ENCODE measurements at regions not wholly inside any gene's neighbourhood (a gene's known extent, or its start where the extent isn't known, plus 50 kb on each side); places are given as distances from the start of the nearest gene placed in this dataset.

DNA sequence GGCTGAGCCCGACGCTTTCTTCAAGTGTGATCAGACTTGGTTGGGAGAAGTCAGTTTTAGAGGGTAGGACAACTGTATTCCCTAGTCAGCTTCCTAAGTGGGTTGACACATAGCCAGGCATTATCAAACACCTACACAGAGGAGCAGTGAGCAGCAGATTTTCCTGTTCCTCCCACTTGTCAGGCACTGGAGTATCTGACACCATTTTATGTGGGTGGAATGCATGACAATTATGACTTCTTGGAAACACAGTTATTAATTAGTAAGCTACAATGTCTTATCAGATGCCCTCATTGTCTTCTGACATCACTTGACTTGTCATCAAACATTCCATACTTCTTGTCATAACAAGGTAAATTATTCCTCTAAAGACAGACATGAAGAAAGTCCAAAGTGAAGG is 124.9 kb downstream of the IRX2 start:
- Histone ChIP-seq H3K23me2 (ENCODE audit: low read depth, low read length) (no peaks in the 10 kb centered on the region), H2BK12ac (ENCODE audit: low read depth, low read length) (no peak overlapping the region), H2AFZ (ENCODE audit: low read length) (no peak overlapping the region), H2BK20ac (ENCODE audit: low read length) (no peak overlapping the region), H3K14ac (ENCODE audit: insufficient read length) (no peak overlapping the region), H2BK5ac (ENCODE audit: low read depth, low read length) (no peak overlapping the region), H3K79me2 (ENCODE audit: control insufficient read depth in 1 of 2, insufficient read depth in 2 of 2, low read length in 2 of 2) (no peaks in the 10 kb centered on the region), H3K36me3 (ENCODE audit: control insufficient read depth in 2 of 4, insufficient read depth in 4 of 4, low read length in 3 of 4) (no peaks in the 10 kb centered on the region), H3K4ac (replicated peaks; ENCODE audit: insufficient read length, low read depth, low read length) (no peak overlapping the region), H2AK5ac (ENCODE audit: low read depth, low read length) (no peak overlapping the region), H2BK15ac (ENCODE audit: low read length) (no peak overlapping the region), H3K79me1 (ENCODE audit: low read depth, low read length) (no peaks in the 10 kb centered on the region), H4K91ac (replicated peaks; ENCODE audit: insufficient read length, low read length) (no peak overlapping the region), H3K4me1 (replicated peaks in 1 of 4; ENCODE audit: control insufficient read depth in 3 of 4, insufficient read depth in 4 of 4, low read length in 3 of 4) (no peaks in the 10 kb centered on the region; a peak in 1 of 7 replicates), H3K4me2 (ENCODE audit: insufficient read depth in 1 of 2, low read depth in 2 of 2, low read length in 2 of 2) (no peak overlapping the region), H3K27ac (ENCODE audit: low read depth, low read length) (no peak overlapping the region), H3K9me3 (ENCODE audit: insufficient read depth in 2 of 2, low read depth in 1 of 2, low read length in 1 of 2) (no peaks in the 10 kb centered on the region), H4K20me1 (replicated peaks in 1 of 2; ENCODE audit: control insufficient read depth in 1 of 2, insufficient read depth in 2 of 2, low read length in 2 of 2) (no peaks in the 10 kb centered on the region), H3K4me3 (ENCODE audit: extremely low read depth in 1 of 4, insufficient read depth in 2 of 4, low read depth in 3 of 4, low read length in 4 of 4) (no peak overlapping the region), H3K18ac (ENCODE audit: extremely low read depth, low read length) (no peak overlapping the region), H3K23ac (ENCODE audit: insufficient read length) (no peak overlapping the region), H3K9ac (replicated peaks in 1 of 4; ENCODE audit: extremely low read depth in 1 of 4, low read depth in 3 of 4, low read length in 3 of 4) (no peak overlapping the region), H4K8ac (ENCODE audit: extremely low read depth, insufficient read depth, low read length) (no peak overlapping the region), H3K56ac (replicated peaks; ENCODE audit: insufficient read length, low read depth, low read length) (no peak overlapping the region), H2BK120ac (replicated peaks; ENCODE audit: low read depth, low read length) (no peak overlapping the region), H3K27me3 (replicated peaks in 1 of 4; ENCODE audit: control insufficient read depth in 3 of 4, extremely low read depth in 1 of 4, insufficient read depth in 3 of 4, low read length in 3 of 4) (no peaks in the 10 kb centered on the region), H4K5ac (ENCODE audit: insufficient read length, low read depth, low read length) (no peak overlapping the region)
- DNase-seq (ENCODE audit: low read depth in 1 of 2, low spot score in 2 of 2) (no peak), FAIRE-seq (no peak)
- POLR2A ChIA-PET (ENCODE audit: partially characterized antibody), result no interaction called here
- no peak for TF ChIP-seq SP1 (IDR thresholded peaks at IDR 0.05; ENCODE audit: low read depth, low read length)
- no peak for TF ChIP-seq EP300 (IDR thresholded peaks at IDR 0.05; ENCODE audit: borderline replicate concordance in 1 of 2, low read depth in 2 of 2, low read length in 2 of 2)
- TF ChIP-seq RAD21 (IDR thresholded peaks at IDR 0.05 in 1 of 2, conservative IDR thresholded peaks at IDR 0.05 in 1 of 2; ENCODE audit: low read depth in 2 of 2, low read length in 2 of 2), result no peak
- TF ChIP-seq TAF7 (optimal IDR thresholded peaks at IDR 0.05; ENCODE audit: borderline replicate concordance, low read depth, low read length), result no peak
- whole genome bisulfite sequencing, 2 experiments (ENCODE audit: extremely low coverage in 1 of 2, insufficient coverage in 1 of 2, insufficient read length in 1 of 2, insufficient replicate concordance in 2 of 2, low coverage in 1 of 2, low lambda C conversion rate in 2 of 2, missing lambda C conversion rate in 1 of 2), result 96% methylated on average over 2 of the region's 2 CpGs; no CpG with 5 or more reads in 1 of the 2 experiments
- CTCF ChIA-PET (ENCODE audit: partially characterized antibody), result interaction anchor here (1.3 kb wide), 1 partner anchor 9 kb away, joined by 3 read pairs; no protein-coding TSS in a partner anchor

All from H1 (cell line).